GM18868 (cell line): ENCODE measurements at regions not wholly inside any gene's neighbourhood (a gene's known extent, or its start where the extent isn't known, plus 50 kb on each side); places are given as distances from the start of the nearest gene placed in this dataset.
"Not testable (repeated sequence)": the region's sequence is repeated elsewhere in the genome, so short reads cannot be mapped to it uniquely, and the experiment has no call there.

Source experiments
- ATAC-seq: cut with Tn5 transposase; IDR thresholded peaks from one replicate; pipeline ENCODE4 v1.9.1; 2021; ENCODE audit warnings: mild to moderate bottlenecking, moderate library complexity; ENCODE audit not compliant: unreplicated experiment

GRCh38 chr17:71171270-71171669 lies 949.5 kb upstream of the SOX9 start:
- no peak for ATAC-seq

- no peak for ATAC-seq
These were observed 946.8 kb upstream of the SOX9 start for GRCh38 chr17:71173991-71174390.

GRCh38 chr17:71176331-71176730 lies 944.5 kb upstream of the SOX9 start:
- no peak for ATAC-seq

GRCh38 chr17:71176928-71177443 lies 943.8 kb upstream of the SOX9 start:
- ATAC-seq = no peak

GRCh38 chr17:71180801-71181385 lies 939.9 kb upstream of the SOX9 start:
- ATAC-seq = no peak

- ATAC-seq = no peak
These were observed 937.7 kb upstream of the SOX9 start for GRCh38 chr17:71183066-71183660.

GRCh38 chr17:71184716-71185115 lies 936.1 kb upstream of the SOX9 start:
- ATAC-seq = no peak

GRCh38 chr17:71187145-71187878 lies 933.5 kb upstream of the SOX9 start:
- no peak for ATAC-seq

GRCh38 chr17:71188811-71189492 lies 931.9 kb upstream of the SOX9 start:
- ATAC-seq = no peak

- no peak for ATAC-seq
These were observed 931.4 kb upstream of the SOX9 start for GRCh38 chr17:71189493-71189831.

- no peak for ATAC-seq
These were observed 928.7 kb upstream of the SOX9 start for GRCh38 chr17:71192039-71192555.

GRCh38 chr17:71192848-71193247 lies 928.0 kb upstream of the SOX9 start:
- ATAC-seq = no peak

GRCh38 chr17:71200597-71200996 lies 920.2 kb upstream of the SOX9 start:
- ATAC-seq = no peak

- ATAC-seq = no peak
These were observed 919.2 kb upstream of the SOX9 start for GRCh38 chr17:71201639-71202038.

GRCh38 chr17:71202449-71202848 lies 918.4 kb upstream of the SOX9 start:
- no peak for ATAC-seq

- no peak for ATAC-seq
These were observed 916.9 kb upstream of the SOX9 start for GRCh38 chr17:71203953-71204352.

- ATAC-seq = not testable (repeated sequence)
These were observed 914.9 kb upstream of the SOX9 start for GRCh38 chr17:71205951-71206350.

- ATAC-seq = no peak
These were observed 912.6 kb upstream of the SOX9 start for GRCh38 chr17:71208111-71208704.

GRCh38 chr17:71213936-71214335 lies 906.9 kb upstream of the SOX9 start:
- ATAC-seq = no peak

- no peak for ATAC-seq
These were observed 903.1 kb upstream of the SOX9 start for GRCh38 chr17:71217769-71218168.
